GM23338 (cell line): ENCODE measurements at regions not wholly inside any gene's neighbourhood (a gene's known extent, or its start where the extent isn't known, plus 50 kb on each side); places are given as distances from the start of the nearest gene placed in this dataset.

ENCODE experiments used
- ATAC-seq: fragments of 200-7000 bp; cut with Tn5 transposase; 3 replicates; pipeline ENCODE4 v1.9.1; 2020
- DNase-seq: peaks from one replicate; pipeline ENCODE4 v3.0.0-alpha.2; 2015; ENCODE audit warnings: low spot score
- H2AFZ ChIP-seq: fragments of 200-600 bp; sonication (generic); 2 replicates; pipeline ENCODE4 v1.8.0; 2016; ENCODE audit warnings: antibody characterized with exemption, mild to moderate bottlenecking, moderate library complexity
- H3F3A ChIP-seq: fragments of 200-600 bp; sonication (generic); replicated peaks from 2 replicates; pipeline ENCODE4 v1.8.0; 2017; ENCODE audit warnings: antibody characterized with exemption, mixed run types, low read depth
- H3K27ac ChIP-seq: fragments of 200-600 bp; sonication (generic); 2 replicates; pipeline ENCODE4 v1.6.1; 2016; ENCODE audit warnings: low read depth
- H3K27me3 ChIP-seq: fragments of 200-600 bp; sonication (generic); 2 replicates; pipeline ENCODE4 v1.8.0; 2016; ENCODE audit warnings: mild to moderate bottlenecking, mixed run types, moderate library complexity; ENCODE audit not compliant: insufficient read depth
- H3K36me3 ChIP-seq: fragments of 200-600 bp; sonication (generic); 2 replicates; pipeline ENCODE4 v1.8.0; 2016; ENCODE audit warnings: mild to moderate bottlenecking; ENCODE audit not compliant: insufficient read depth
- H3K4me1 ChIP-seq: fragments of 200-600 bp; sonication (generic); 2 replicates; pipeline ENCODE4 v1.8.0; 2016; ENCODE audit warnings: mild to moderate bottlenecking, moderate library complexity; ENCODE audit not compliant: insufficient read depth
- H3K4me2 ChIP-seq: fragments of 200-600 bp; sonication (generic); 2 replicates; pipeline ENCODE4 v1.7.1; 2017; ENCODE audit warnings: mixed run types
- H3K4me3 ChIP-seq: fragments of 200-600 bp; sonication (generic); 2 replicates; pipeline ENCODE4 v1.6.1; 2016; ENCODE audit warnings: mixed run types
- H3K79me2 ChIP-seq: fragments of 200-600 bp; sonication (generic); replicated peaks from 2 replicates; pipeline ENCODE4 v1.8.0; 2017; ENCODE audit warnings: mild to moderate bottlenecking; ENCODE audit not compliant: insufficient read depth
- H3K9me2 ChIP-seq: fragments of 200-600 bp; sonication (generic); 2 replicates; pipeline ENCODE4 v1.8.0; 2017; ENCODE audit not compliant: insufficient read depth
- H4K20me1 ChIP-seq: fragments of 200-600 bp; sonication (generic); replicated peaks from 2 replicates; pipeline ENCODE4 v1.8.0; 2017; ENCODE audit warnings: mild to moderate bottlenecking; ENCODE audit not compliant: insufficient read depth
- H3K27ac Mint-ChIP-seq: 2 replicates; pipeline ENCODE4 v1.8.0; 2020; ENCODE audit warnings: inconsistent platforms, mild to moderate bottlenecking, moderate library complexity, mixed read lengths
- H3K27me3 Mint-ChIP-seq: 3 replicates; pipeline ENCODE4 v1.8.0; 2022; ENCODE audit warnings: low read depth, mild to moderate bottlenecking, moderate library complexity, mixed read lengths, inconsistent platforms; ENCODE audit not compliant: insufficient read depth, poor library complexity
- H3K36me3 Mint-ChIP-seq: 3 replicates; pipeline ENCODE4 v1.8.0; 2021; ENCODE audit warnings: low read depth, mild to moderate bottlenecking, inconsistent platforms, moderate library complexity, mixed read lengths
- H3K4me1 Mint-ChIP-seq: 3 replicates; pipeline ENCODE4 v1.8.0; 2020; ENCODE audit warnings: mild to moderate bottlenecking, inconsistent platforms, mixed read lengths
- H3K4me3 Mint-ChIP-seq: 3 replicates; pipeline ENCODE4 v1.8.0; 2021; ENCODE audit warnings: moderate library complexity, mild to moderate bottlenecking, inconsistent platforms, mixed read lengths
- H3K9me3 Mint-ChIP-seq: 3 replicates; pipeline ENCODE4 v1.8.0; 2020; ENCODE audit warnings: moderate library complexity, mild to moderate bottlenecking, inconsistent platforms, mixed read lengths
- CREB1 ChIP-seq: fragments of 250-450 bp; sonication (Bioruptor Pico); IDR thresholded peaks from 2 replicates; pipeline ENCODE4 v1.5.0; 2020; ENCODE audit warnings: low read depth, mild to moderate bottlenecking, moderate library complexity
- ETS1 ChIP-seq: IDR thresholded peaks from 2 replicates; pipeline ENCODE4 v1.6.1; 2016; ENCODE audit warnings: antibody characterized with exemption
- EZH2 ChIP-seq: fragments of 200-600 bp; sonication (generic); IDR thresholded peaks from one replicate; pipeline ENCODE4 v1.8.0; 2017; ENCODE audit warnings: antibody characterized with exemption, mild to moderate bottlenecking, low read depth; ENCODE audit not compliant: unreplicated experiment
- JUNB ChIP-seq: IDR thresholded peaks from one replicate; pipeline ENCODE4 v1.6.1; 2016; ENCODE audit warnings: antibody characterized with exemption; ENCODE audit not compliant: unreplicated experiment
- NANOG ChIP-seq: IDR thresholded peaks from 2 replicates; pipeline ENCODE4 v1.6.1; 2016; ENCODE audit warnings: antibody characterized with exemption, borderline replicate concordance
- POLR2AphosphoS5 ChIP-seq: IDR thresholded peaks from 2 replicates; pipeline ENCODE4 v1.6.1; 2016; ENCODE audit warnings: antibody characterized with exemption, low read depth
- STAT1 ChIP-seq: IDR thresholded peaks from one replicate; pipeline ENCODE4 v1.6.1; 2016; ENCODE audit warnings: antibody characterized with exemption; ENCODE audit not compliant: unreplicated experiment
- ZNF114 ChIP-seq: fragments of 250-450 bp; sonication (Bioruptor Pico); IDR thresholded peaks from 2 replicates; pipeline ENCODE4 v1.5.0; 2020; ENCODE audit warnings: mild to moderate bottlenecking, moderate library complexity
- ZNF462 ChIP-seq: fragments of 250-450 bp; sonication (Bioruptor Pico); IDR thresholded peaks from 2 replicates; pipeline ENCODE4 v1.5.0; 2020; ENCODE audit warnings: mild to moderate bottlenecking, moderate library complexity
- TF ChIP-seq, protein P1 (sequence below), 2 experiments: fragments of 200-600 bp in 1 of 2; sonication (generic) in 1 of 2; conservative IDR thresholded peaks; 2 replicates each; pipeline versions ENCODE4 v1.5.1 to v1.6.1; 2016 to 2017; ENCODE audit warnings: antibody characterized with exemption in 2 of 2, low read depth in 2 of 2, mild to moderate bottlenecking in 2 of 2, moderate library complexity in 1 of 2

DNA sequence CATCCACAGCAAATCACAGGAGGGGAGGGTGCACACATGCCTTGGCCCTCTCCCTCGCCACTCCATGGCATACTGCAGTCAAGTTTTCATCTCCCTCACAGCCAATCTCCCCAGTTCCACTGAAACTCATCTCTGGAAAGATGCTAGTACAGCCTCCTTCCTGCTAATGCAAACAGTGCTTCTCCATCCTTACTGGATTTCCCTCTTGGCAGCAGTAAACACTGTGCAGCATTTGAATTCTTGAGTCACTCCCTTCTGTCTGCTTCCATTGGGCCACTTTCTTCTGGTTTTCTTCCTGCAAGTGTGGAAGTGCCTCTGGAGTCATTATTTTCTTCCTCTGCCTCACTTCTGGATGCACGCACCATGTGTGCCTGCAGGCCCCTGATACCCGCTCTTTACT, 460.3 kb downstream of the QKI start (continued):
- no peak for TF ChIP-seq ZNF462
- TF ChIP-seq, protein P1, sequence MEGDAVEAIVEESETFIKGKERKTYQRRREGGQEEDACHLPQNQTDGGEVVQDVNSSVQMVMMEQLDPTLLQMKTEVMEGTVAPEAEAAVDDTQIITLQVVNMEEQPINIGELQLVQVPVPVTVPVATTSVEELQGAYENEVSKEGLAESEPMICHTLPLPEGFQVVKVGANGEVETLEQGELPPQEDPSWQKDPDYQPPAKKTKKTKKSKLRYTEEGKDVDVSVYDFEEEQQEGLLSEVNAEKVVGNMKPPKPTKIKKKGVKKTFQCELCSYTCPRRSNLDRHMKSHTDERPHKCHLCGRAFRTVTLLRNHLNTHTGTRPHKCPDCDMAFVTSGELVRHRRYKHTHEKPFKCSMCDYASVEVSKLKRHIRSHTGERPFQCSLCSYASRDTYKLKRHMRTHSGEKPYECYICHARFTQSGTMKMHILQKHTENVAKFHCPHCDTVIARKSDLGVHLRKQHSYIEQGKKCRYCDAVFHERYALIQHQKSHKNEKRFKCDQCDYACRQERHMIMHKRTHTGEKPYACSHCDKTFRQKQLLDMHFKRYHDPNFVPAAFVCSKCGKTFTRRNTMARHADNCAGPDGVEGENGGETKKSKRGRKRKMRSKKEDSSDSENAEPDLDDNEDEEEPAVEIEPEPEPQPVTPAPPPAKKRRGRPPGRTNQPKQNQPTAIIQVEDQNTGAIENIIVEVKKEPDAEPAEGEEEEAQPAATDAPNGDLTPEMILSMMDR (conservative IDR thresholded peaks at IDR 0.05; ENCODE audit: low read depth in 2 of 2), result no peak

DNA sequence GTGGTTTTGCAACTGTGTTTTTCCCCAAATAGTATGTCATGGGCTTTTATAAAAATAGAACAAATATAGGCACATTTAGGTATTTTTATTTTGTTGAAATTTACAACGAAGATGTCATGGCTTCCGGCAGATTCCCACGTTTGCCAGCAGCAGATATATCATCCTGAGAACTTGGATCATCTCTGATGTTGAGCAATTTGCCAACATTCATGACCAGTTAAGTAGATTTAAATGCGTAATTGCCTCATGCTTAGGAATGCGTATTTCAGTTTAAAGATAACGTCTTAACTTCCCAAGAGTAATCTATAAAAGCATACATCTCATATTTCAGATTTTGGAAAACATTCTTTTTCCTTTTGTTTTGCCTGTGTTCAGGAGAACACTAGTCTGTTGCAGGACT, 457.8 kb downstream of the QKI start:
- no peak overlapping the region for H3K4me3 ChIP-seq
- no peaks in the 10 kb centered on the region for H3K79me2 ChIP-seq
- H3K27me3 Mint-ChIP-seq, result no peaks in the 10 kb centered on the region
- H3K4me1 Mint-ChIP-seq, result peaks cover 4% of the 10 kb centered on the region; the same call in 2 of the 3 replicates
- H2AFZ ChIP-seq, result no peak overlapping the region
- H4K20me1 ChIP-seq, result no peaks in the 10 kb centered on the region
- H3K27ac ChIP-seq, result no peak overlapping the region
- 0 out of 2 replicates have a peak, but pooled peaks cover 9% of the 10 kb centered on the region for H3K9me2 ChIP-seq
- no peak overlapping the region for H3K4me2 ChIP-seq
- no peak overlapping the region for H3K27ac Mint-ChIP-seq
- DNase-seq (no peak), ATAC-seq (no peak)
- no peaks in the 10 kb centered on the region for H3K36me3 ChIP-seq
- no peaks in the 10 kb centered on the region for H3K27me3 ChIP-seq
- H3K36me3 Mint-ChIP-seq, result no peaks in the 10 kb centered on the region
- H3K4me1 ChIP-seq, result 0 out of 2 replicates have a peak, but pooled peaks cover 5% of the 10 kb centered on the region
- H3K9me3 Mint-ChIP-seq, result no peaks in the 10 kb centered on the region
- no peaks in the 10 kb centered on the region for H3F3A ChIP-seq
- H3K4me3 Mint-ChIP-seq, result no peak overlapping the region
- TF ChIP-seq EZH2 (no peak), ZNF114 (CRISPR knock-in tag) (no peak), NANOG (no peak), JUNB (no peak), POLR2AphosphoS5 (no peak), STAT1 (no peak), CREB1 (CRISPR knock-in tag) (no peak), ETS1 (no peak)
- TF ChIP-seq, protein P1 (conservative IDR thresholded peaks at IDR 0.05; ENCODE audit: low read depth in 2 of 2), result no peak
